GM21390 (cell line): ENCODE measurements at regions not wholly inside any gene's neighbourhood (a gene's known extent, or its start where the extent isn't known, plus 50 kb on each side); places are given as distances from the start of the nearest gene placed in this dataset.

Experiments
- ATAC-seq: cut with Tn5 transposase; IDR thresholded peaks from one replicate; pipeline ENCODE4 v1.9.1; 2021; ENCODE audit not compliant: unreplicated experiment

DNA sequence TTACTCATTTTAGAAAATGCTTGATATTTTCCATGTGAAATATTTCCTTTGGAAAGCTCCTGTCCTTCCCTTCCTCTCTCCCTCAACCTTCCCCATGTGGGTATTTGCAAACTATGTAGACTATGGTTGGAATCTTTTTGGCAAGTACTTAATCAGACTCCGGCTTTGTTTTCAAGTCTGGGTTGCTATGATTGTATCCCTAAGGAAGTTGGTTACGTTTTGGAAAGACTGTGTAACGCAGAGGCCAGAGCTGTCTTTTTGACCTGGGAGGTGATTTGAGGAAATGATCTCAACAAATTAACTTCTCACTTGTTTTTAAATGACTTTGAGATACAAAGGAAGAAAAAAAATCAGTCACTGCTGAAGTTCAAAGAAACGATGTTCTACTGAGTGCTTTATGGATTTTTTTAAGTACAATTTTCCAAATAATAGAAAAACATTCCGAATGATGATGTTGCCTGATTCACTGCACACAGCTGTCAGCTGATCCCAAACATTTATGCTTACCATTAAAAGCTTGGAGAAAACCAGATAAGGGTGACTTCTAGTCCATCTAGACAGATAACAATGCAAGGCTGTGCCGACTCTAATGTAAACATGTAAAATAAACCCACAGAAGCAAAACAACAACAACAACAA, 145.5 kb upstream of the CELF2 start:
- ATAC-seq = no peak

DNA sequence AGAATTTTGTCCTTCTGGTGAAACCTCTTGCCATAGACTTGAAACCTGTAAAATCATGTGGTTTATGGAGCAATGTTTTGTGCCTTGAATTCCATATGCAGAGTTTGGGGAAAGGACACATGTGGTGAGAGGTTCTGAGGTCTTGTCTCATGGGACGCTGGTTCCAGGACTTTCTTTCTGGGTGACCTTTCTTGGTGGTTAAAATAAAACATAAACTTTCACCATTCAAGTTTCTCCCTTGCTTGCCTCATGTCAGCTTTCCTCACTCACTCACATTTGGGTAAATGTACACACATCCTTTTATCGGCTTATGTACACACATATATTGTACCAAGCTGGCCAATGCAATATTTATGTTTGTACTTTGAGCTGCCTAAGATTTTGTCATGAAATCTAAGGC, 144.9 kb upstream of the CELF2 start:
- ATAC-seq = no peak

DNA sequence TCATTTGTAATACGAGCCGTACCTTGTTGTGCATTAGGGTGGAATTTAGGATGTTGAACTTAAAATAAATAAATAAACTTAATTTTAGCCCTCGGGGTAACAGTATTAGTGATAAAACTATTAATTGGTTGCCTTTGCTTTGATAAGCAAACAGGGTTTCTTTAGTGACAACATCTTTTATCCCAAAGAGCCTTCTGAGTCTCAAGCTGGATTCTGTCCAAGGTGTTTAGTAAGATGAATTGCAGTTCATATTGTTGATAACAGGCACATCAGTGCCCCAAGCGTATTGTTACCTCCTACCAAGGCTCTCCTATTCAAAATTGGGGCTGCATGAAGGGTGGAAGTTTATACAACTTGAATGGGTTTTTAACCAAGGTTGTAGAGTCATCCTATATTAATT, 144.4 kb upstream of the CELF2 start:
- ATAC-seq = no peak

DNA sequence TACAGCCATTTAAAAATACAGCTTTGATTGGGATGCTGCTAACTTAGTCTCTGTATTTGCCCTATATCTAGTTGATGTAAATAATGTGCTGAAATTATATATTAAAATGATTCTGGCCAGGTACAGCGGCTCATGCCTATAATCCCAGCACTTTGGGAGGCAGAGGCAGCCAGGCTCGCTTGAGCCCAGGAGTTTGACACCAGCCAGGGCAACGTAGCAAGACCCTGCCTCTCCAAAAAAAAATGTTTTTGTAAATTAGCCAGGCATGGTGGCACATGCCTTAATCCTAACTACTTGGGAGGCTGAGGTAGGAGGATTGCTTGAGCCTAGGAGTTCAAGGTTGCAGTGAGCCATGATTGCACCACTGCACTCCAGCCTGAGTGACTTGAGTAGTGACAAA, 143.8 kb upstream of the CELF2 start:
- no peak for ATAC-seq

DNA sequence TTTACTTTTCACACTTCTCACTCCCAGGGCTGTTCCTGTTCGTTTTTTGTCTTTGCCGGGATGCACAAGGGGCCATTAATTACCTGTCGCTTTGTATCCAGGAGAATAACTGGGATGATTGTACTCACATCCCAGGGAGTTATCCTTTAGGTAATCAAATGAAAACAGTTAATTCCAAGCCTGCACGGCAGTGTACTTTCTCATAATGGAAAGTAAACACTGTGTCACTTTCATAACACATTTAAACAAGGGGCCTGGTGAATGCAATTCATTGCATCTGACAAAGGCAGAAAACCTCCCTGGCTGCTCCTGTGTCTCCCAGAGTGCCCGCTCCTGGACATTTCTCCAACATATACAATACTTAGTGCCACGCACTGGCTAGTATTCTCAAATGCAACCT, 138.7 kb upstream of the CELF2 start:
- ATAC-seq = no peak

DNA sequence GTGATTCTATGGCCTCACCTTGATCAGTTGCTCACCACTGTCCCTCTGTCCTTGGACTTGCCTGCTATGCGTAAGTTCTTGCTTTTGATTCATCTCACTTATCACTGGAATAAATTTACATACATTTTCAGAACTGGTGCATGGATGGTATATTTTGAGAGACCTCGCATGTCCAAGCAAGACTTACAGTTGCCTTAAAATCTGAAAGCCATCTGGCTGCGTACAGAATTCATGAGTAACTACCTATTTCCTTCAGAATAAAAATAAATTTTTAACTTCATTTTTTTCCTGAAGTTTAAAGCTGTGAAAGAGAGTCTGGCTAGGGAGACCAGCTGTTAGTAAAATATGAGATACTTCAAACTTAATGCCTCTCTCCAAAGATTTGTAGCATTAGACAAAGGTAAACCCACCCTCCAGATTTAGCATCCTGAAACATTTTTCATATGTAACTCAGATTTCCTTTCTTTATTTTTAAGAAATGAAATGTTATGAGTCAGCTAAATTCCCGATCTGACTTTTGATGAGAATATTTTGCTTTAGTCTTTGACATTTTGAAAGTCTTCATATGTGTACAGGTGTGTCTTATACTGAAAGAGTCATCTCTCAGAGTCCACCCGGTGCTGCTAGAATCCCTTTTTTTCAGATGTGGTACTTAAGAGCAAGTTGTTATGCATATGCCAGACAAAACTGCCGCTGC, 136.4 kb upstream of the CELF2 start:
- ATAC-seq = no peak

DNA sequence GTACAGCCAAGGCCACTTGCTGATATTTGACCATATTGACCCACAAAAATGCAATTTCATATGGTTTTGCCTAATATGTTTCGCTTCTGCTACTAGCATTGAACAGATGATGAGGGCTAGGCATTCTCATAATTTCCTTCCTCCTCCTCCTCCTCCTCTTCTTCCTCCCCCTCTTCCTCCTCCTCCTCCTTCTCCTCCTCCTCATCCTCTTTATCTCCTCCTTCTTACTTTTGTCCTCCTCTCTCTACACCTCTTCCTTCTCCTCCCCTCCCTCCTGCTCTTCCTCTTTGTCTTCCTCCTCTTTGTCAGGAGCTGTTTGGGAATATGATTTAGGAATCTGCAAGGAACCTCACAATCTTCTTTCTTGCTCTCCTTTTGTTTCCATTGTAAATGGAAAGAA, 133.9 kb upstream of the CELF2 start:
- ATAC-seq = no peak

DNA sequence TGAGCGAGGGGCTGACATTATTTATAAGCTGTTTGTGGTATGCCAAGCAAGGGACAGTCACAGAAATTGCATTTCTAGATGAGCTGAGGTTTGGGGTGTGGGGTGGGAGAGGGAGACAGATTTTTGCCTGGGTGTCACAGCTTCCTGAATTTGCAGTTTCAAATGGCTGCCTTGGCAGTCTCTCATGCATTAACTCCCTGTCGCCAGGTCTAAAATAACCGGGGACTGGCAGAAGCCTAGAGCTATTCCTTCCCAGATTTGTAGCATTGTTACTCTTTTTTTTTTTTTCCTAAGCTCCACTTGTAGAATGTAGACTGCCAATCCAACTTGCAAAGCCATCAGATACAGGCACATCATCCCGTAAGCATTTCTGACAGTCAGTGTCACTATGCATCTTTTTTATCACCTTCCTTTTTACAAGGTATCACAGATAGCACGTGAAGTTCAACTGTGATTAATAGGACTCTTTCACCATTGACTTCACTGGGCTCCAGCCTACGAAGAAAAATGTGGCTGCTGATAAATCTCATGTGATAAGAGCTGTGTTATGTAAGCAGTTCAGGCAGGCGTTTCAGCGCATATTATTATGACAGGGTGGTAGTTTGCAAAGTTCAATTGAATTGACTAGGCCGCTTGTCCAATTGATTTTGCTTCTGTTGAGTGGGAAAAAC, 130.7 kb upstream of the CELF2 start:
- ATAC-seq = no peak

DNA sequence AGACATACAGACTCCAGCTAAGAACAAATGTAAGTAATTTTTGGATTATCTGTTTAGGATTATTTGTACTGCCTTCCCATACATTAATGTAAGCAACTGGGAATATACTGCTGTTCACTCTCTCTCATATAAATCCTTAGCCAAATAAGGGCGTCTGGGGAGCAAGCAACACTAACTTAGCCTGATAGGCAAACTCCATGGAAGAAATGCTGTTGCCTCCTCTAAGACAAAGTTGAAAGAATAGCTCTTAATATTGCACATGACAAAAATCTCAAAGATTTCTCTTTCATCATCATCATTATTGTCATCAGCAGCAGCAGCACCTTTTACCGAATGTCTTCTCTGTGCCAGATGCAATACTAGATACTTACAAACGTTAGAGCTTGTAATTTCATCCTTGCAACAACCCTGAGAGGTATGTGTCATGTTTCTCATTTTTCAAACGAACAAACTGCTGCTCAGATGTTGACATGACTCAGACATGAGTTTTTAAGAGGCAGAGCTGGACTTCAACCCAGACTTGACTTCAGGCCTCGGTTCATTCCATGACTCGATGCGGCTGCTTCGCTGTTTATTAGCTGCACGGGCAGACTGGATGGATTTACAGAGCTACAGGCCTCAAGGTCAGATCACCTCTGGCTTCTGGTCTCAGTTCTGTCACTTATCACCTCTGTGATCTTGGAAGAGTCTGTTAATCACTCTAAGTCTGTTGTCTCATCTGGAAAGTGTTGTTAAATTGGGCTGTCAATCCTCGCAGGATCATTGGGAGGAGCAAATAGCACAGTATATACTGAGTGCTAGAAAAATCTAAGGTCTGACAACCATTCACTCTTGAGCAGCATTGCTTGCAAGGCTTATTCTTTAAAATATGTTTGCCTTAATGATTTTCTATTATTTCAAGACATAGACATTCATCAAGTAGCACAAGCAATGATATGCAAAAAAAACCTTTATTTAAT, 126.3 kb upstream of the CELF2 start:
- no peak for ATAC-seq

DNA sequence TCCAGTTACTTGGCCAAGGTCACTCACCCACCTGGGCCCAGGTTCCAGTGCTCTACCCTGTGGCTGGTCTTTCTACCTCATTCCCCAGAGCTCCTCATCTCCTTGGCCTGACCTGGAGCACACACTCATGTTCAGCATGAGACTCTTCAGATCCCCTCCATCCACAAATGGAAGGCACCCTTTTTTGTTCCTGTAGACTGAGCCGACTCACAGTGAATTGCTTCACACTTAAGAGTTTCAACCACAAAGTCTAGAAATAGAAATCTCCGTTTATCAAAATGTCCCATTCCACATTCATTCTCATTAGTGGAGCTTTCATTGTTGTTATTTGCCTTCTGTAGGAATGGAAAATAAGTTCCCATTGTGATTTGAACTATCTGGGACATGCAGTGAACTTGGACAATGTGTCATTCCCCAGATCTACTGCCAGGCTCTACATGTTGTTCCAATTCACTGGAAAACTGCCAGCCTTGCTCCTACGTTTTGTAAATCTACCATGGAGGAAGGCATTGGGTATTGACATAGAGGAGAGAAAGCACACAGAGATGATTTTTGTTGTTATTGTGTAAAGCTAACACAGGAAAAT, 125.3 kb upstream of the CELF2 start:
- ATAC-seq = no peak

DNA sequence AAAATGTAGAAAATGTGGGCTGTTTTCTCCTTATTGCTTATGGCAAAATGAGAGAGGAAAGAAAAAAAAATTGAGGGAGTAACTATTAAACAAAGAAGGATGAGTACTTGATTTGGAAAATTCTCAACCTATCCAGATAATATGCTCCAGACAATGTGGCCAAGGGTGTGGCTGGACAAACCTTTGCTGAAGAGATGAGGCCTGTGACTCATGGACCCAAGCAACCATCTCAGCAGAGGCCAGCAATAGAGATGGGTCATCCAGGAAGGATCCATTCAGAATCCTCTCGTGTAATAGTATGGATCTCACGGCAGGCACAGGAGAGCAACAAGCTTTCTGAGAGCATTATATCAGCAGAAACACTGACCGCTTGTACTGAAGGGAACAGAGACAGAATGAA, 120.3 kb upstream of the CELF2 start:
- no peak for ATAC-seq

DNA sequence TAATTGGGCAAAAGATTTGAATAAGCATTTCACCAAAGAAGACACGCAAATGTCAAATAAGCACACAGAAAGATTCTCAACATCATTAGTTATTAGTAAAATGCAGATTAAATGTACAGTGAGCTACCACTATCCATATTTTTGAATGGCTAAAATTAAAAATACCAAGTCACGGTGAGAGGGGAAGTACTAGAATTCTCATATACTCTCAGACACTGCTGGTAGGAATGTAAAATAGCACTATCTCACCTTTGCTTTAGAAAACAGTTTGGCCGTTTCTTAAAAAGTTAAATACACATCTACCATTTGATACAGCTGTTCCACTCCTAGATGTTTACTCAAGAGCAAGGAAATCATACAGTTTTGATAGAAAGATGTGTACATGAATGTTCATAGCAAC, 115.8 kb upstream of the CELF2 start:
- no peak for ATAC-seq

DNA sequence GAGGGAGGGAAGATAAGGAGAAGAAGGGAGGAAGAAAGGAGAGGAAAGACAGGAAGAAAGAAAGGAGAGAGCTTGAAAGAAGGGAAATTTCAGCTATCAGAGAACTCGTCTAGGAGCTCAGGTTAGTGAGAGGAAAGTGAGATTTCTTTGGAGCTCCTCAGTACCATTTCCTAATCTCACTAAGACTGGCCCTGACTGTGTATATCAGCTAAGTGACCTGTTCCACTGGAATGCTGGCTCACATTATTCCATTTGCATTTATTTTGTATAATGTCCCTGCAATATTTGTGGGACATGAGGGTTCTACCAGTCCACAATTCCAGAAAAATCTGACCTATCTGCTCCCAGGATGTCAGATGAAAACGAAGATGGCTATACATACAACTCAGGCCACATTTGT, 114.7 kb upstream of the CELF2 start:
- ATAC-seq = no peak

DNA sequence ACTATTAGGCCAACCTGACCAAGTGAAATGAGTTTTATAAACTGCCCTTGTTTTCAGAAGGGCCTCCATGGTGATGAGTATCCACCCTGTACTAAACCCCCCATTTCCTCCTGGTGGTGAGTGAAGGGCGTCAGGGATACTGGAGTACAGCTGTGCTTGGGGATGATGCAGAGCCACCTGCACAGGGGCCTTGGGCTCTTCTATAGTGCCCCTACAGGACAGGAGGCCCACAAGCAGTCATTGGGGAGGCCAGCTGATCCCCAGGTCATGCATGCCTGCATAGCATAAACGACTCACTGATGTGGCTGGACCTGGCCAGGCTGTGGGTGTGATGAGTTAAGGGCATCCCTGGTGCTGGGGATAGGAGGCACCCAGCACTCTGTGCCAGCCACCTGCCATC, 114.1 kb upstream of the CELF2 start:
- no peak for ATAC-seq

DNA sequence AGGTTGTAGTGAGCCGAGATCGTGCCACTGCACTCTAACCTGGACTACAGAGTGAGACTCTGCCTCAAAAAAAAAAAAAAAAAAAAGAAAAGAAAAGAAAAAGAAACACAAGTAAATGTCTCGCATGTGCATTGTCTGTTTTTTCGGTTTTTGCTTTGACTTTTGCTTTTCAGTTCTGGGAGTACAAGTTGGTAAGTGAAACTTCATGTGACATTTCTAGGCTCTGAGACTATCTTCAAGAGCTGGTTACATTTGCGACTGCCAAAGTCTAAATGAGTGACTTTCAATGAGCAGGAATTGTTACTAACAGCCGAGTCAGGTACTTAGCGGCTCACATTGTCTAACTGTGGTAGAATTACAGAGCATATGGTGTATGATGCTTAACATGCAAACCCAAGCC, 107.0 kb upstream of the CELF2 start:
- ATAC-seq = no peak

DNA sequence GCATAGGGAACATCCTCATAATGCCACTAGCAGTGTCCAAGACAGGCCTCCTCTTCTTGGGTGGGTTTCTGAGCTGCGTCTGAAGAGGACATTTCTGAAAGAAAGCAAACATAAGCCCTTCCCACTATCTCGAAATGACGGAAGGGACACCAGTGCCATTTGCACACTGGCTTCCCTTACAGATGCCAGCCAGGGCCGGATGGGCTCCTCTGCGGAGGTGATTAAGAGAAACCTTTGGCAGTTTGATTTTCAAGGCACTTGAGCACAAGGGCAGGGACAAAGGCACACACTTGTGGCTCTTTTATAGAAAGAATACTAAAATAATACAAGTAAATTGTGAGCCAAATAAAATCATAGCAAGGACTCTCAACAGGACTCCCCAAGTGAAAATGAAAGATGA, 106.6 kb upstream of the CELF2 start:
- ATAC-seq = no peak

DNA sequence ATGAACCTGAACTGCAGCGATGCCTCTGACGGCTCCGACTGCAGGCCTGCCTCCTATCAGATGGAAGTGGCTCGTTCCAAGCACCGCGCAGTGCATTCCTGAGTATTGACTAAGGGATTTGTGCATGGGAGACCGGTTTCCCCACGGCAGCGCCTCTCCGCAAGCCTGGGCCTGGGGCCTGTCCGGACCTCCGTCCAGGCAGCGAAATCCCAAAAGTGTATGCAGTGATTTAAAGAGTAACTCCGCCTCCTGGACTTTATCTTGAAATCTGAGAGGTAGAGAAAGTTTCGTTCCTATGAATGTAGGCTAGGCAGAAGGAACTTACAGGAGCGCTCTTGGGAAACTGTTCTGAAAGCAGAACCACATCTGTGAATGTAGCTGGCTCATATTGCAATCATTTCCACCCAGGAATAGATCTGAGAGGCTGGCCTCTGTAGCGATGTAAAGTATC, 106.2 kb upstream of the CELF2 start:
- ATAC-seq = no peak

DNA sequence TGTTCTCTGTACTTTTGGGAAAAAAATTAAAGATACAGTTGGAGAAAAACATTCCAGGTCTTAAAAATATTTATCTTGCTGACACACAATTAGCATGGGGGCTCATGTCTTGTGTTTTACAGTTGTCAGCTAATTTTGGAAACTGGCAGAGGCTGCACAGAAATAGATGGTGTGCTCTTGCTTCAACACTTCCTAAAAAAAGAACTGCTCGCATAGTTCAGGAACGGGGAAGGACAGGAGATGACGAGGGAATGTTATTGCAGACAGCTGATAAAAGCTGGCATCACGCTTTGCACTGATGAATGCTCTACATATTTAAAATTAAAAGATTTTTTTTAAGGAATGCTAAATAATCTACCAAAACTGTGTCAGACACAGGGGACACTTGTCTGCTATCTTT, 103.5 kb upstream of the CELF2 start:
- no peak for ATAC-seq

DNA sequence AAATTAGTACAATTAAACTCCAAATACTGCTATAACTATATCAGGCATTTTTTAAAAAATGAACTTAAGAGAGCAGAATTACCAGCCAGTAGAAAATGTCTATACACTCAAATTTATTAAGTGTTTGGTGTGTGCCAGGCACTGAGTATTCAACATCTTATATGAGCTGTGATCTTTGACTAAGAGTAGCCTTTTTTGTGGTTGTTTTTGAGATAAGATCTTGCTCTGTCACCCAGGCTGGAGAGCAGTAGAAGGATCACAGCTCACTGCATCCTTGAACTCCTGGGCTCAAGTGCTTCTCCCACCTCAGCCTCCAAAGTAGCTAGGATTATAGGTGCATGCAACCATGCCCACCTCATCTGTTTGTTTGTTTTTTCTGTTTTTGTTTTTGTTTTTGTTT, 102.5 kb upstream of the CELF2 start:
- ATAC-seq = no peak

DNA sequence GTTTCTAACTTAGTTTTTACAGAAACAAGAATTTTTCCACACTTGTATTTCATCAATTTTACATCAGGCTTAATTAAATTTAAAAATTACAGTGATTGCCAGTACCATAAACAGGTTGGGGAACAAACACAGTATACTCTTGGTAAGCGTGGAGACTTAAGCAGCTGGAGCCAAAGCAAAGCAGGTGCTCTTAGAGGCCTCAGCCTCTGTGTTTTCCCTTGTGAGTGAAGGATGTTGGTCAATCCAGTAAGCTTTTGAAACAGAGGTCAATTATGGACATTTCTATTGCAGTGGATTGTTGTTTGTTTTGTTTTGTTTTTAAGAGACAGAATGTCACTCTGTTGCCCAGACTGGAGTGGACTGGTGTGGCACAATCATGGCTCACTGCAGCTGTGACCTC, 100.6 kb upstream of the CELF2 start:
- ATAC-seq = no peak

DNA sequence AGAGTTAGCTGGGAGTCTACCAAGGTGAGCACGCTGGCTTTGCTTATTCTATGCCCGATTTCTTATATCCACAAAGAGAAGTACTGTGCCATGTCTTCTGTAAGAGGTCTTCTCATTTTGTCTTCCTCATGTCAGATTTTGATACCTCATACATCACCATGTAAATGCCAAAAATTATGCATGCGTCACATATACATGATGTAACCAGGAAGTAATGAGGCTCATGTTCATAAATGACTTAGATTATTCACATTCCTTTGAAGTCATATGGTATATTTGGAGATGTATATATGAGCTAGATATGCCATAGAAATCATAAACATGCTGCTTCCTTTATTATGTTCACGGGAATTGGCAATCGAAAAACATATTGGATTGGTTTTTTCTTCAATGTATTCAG, 97.7 kb upstream of the CELF2 start:
- no peak for ATAC-seq
